ENCODE measurements at regions not wholly inside any gene's neighbourhood (a gene's known extent, or its start where the extent isn't known, plus 50 kb on each side); places are given as distances from the start of the nearest gene placed in this dataset.

DNA sequence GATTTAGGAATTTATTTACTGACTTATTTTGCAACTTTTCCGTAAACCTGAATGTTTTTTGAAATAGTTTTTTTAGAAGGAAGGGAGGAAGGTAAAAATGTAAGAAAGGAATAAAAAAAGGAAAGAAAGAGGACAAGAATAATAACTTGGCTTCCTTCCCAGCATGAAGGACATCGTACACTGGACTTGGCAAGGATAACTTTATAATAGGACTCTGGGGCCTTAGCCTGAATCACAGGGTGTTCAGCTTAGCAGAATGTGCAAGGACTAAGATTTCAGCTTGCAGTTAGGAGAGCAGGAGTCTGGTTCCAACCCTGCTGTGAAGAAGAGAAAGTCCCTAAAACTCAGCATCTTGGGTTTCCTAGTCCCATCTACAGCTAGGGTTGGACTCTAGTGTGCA is 1053.3 kb downstream of the VRK1 start:
- no peak overlapping the region for H3K4me3 ChIP-seq (ENCODE audit: low read depth, low read length)
- TF ChIP-seq, protein P1, sequence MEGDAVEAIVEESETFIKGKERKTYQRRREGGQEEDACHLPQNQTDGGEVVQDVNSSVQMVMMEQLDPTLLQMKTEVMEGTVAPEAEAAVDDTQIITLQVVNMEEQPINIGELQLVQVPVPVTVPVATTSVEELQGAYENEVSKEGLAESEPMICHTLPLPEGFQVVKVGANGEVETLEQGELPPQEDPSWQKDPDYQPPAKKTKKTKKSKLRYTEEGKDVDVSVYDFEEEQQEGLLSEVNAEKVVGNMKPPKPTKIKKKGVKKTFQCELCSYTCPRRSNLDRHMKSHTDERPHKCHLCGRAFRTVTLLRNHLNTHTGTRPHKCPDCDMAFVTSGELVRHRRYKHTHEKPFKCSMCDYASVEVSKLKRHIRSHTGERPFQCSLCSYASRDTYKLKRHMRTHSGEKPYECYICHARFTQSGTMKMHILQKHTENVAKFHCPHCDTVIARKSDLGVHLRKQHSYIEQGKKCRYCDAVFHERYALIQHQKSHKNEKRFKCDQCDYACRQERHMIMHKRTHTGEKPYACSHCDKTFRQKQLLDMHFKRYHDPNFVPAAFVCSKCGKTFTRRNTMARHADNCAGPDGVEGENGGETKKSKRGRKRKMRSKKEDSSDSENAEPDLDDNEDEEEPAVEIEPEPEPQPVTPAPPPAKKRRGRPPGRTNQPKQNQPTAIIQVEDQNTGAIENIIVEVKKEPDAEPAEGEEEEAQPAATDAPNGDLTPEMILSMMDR (conservative IDR thresholded peaks at IDR 0.05; ENCODE audit: low read depth, low read length), result no peak
- no peak for DNase-seq (ENCODE audit: low read depth)

DNA sequence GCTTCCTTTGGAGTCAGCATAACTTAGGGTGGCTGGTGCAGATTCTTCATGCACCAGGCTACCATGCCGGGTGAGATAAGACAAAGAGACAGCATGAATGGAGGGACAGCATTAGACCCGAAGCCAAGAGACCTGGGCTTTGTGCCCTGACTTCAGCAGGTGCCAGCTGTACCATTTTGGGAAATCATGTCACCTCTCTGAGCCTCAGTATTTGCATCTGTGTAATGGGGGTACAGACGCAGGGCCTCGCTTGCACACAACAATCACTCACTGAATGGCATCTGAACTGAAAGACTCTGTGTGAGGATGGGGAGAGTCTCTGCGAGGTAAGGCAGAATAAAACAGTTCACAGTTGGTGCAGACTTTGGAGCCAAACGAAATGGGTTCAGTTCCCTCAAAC is 1053.7 kb downstream of the VRK1 start:
- no peak overlapping the region for H3K4me3 ChIP-seq (ENCODE audit: low read depth, low read length)
- TF ChIP-seq, protein P1 (conservative IDR thresholded peaks at IDR 0.05; ENCODE audit: low read depth, low read length), result no peak
- DNase-seq (ENCODE audit: low read depth), result no peak

DNA sequence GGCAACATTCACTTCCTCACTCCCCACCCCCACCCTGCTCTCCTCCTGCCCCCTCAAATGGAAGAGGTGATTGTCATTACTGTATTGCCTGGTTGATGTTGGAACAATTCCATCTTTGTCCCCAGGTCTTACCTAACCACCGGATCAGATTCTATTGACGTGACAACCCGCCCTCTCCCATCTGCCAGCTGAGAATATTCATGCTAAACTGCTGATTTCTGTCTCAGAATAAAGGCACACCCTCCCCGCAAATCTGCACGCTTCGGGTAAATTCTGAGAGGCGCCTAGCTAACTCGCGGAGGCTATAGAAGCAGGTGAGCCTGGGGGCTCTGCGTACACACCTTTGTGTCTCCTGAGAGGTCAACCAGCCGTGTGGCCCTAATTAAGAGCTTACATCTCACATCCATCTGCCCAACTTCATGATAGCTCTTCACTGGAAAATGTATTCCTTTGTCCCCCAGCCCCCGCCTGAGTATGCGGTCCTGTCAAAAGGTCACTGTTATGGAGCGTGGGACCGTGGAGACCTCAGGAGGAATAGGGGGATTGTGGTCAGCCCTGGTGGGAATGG is 1054.3 kb downstream of the VRK1 start:
- H3K4me3 ChIP-seq (ENCODE audit: low read depth, low read length), result no peak overlapping the region
- no peak for DNase-seq (ENCODE audit: low read depth)
- TF ChIP-seq, protein P1 (conservative IDR thresholded peaks at IDR 0.05; ENCODE audit: low read depth, low read length), result no peak

DNA sequence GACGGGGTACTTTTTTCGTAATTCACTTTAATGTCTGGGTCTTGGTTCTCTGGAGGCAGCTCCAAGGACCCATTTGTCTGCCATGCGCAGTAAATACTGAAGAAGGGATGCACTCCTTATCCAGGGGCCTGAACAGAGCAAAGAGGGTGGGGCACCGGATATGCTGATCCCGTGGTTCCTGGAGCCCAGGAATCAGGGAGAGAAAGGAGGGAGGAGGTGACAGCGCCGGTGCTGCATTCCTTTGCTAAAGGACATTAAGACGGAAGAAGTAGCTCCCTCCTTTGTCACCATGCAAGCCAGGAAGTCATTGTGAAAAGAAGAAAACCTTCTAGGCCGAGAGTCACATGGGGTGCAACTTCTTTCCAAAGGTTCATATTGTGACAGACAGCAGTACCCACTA is 1057.7 kb downstream of the VRK1 start:
- TF ChIP-seq, protein P1 (conservative IDR thresholded peaks at IDR 0.05; ENCODE audit: low read depth, low read length), result no peak
- DNase-seq (ENCODE audit: low read depth), result no peak
- H3K4me3 ChIP-seq (ENCODE audit: low read depth, low read length), result no peak overlapping the region

DNA sequence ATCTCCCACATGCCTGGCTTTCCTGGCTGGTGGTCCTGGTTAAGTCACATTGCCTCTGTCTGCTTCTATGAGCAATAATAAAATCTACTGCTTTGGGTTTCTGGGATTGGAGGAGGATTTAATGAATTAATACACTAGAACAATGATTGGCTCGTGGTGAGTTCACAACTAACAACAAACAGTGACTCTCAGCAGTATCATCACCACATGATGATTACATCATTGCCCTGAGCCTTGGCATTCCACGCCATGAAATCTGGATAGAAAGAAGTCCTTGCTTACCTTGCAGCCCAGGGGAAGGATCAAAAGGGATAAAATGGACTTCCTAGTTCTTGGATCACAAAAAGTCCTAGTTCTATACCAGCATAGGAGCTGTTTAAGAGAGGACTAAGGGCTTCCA is 1069.0 kb downstream of the VRK1 start:
- TF ChIP-seq, protein P1 (conservative IDR thresholded peaks at IDR 0.05; ENCODE audit: low read depth, low read length), result no peak
- H3K4me3 ChIP-seq (ENCODE audit: low read depth, low read length), result no peak overlapping the region
- DNase-seq (ENCODE audit: low read depth), result no peak

DNA sequence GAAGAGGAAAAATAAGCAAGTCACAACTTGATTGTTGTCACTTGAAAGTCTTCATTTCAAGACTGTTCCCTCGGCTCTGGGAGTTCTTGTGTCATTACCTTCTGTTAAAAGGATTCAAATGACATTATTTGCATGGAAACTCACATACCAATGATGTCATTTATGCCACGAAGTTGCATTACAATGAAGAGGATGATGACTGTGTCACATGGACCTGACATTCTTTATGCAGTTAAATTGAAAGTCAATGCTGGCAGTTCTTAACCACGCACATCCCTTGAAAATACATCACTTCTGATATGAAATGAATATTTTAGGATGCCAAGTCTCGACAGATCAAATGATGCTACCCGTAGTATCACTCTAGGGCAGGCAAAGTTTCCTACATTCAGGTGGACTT is 1069.5 kb downstream of the VRK1 start:
- DNase-seq (ENCODE audit: low read depth), result no peak
- TF ChIP-seq, protein P1 (conservative IDR thresholded peaks at IDR 0.05; ENCODE audit: low read depth, low read length), result no peak
- H3K4me3 ChIP-seq (ENCODE audit: low read depth, low read length), result no peak overlapping the region

DNA sequence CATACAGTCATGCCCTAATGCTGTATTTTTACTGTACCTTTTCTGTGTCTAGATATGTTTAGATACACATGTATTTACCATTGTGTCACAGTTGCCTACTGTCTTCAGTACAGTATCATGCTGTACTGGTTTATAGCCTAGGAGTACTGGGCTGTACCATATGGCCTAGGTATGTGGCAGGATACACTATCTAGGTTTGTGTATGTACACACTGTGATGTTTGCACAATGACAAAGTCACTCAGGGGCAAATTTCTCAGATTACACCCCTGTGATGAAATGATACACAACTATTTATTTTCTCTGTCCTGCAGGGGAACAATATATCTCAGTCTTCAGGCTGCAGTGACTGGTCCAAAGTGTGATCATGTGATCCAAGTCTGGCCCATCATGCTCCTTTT is 1076.1 kb downstream of the VRK1 start:
- TF ChIP-seq, protein P1 (conservative IDR thresholded peaks at IDR 0.05; ENCODE audit: low read depth, low read length), result no peak
- H3K4me3 ChIP-seq (ENCODE audit: low read depth, low read length), result no peak overlapping the region
- no peak for DNase-seq (ENCODE audit: low read depth)

All from choroid plexus epithelial cell (primary cell).